ENCODE measurements at regions not wholly inside any gene's neighbourhood (a gene's known extent, or its start where the extent isn't known, plus 50 kb on each side); places are given as distances from the start of the nearest gene placed in this dataset.

DNA sequence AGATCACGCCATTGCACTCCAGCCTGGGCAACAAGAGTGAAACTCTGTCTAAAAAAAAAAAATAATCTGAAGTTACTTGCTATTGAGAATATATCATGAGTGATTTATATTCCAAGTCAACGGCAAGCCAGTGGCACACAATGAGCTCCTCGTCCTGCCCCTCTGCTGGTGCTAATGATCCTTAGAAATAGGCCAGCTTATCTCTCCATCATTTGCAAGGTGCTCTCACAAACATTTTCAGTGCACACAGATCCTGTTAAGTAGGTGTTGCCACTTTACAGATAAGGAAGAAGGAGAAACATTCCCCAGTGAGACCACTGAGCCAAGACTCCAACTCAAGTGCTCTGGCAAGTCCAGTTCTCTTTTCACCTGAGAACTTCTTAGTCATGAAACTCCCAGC is 91.3 kb upstream of the GPR45 start:
- DNase-seq (ENCODE audit: extremely low read depth, low read depth), result no peak

DNA sequence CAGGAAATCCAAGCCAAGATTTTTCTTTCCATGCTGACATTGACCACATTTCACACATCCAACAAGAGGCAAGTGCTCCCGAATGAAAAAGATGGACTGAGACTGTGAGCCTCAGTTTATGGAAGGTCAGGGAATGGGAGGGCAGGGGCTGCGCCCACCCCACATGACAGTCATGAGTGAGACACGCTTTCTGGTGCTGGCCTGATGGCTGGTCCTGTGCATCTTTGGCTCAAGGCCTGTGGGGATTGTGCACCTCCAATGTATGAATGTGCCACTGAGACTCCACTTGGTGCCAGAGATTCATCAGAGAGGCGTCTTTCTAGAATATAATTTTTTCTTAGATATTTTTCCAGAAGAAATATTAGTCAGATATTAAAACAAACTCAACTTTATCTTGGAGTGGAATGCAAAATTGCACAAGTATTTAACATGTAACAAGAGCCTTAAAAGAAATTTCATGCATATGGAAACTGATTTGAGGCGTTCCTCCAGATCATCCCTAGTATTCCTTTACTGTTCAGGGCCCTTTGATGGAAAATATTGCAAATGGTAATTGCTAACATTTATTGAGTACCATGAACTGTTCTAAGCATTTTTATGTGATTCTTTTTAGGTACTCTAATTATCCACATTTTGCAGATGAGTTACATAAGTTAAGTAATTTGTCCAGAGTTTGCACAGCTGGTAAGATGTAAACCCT is 87.3 kb upstream of the GPR45 start:
- no peak for DNase-seq (ENCODE audit: extremely low read depth, low read depth)

GRCh38 chr2:105156166-105156565 is 85.4 kb upstream of the GPR45 start:
- DNase-seq (ENCODE audit: extremely low read depth, low read depth), result no peak

- no peak for DNase-seq (ENCODE audit: extremely low read depth, low read depth)
Measured at GRCh38 chr2:105158002-105158401, 83.5 kb upstream of the GPR45 start.

DNA sequence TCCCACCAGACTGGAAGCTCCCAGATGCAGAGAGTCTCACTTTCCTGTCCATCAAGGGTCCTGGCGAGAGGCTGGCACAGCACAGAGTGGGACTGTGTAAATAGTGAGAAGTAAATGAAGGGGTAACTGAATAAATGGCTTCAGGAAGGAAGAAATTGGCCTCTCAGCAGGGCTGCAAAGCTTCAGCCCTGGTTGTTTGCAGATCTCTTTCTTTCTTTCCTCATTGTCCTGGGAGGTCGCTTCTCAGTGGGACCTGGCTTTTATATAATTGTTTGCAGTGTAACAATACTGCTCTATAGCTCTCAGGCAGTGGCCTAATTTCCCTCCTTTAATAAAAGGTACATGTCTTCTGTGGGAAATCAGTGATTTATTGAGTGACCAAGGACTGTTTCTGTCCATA is 74.9 kb upstream of the GPR45 start:
- no peak for DNase-seq (ENCODE audit: extremely low read depth, low read depth)

GRCh38 chr2:105168543-105168942 is 73.0 kb upstream of the GPR45 start:
- no peak for DNase-seq (ENCODE audit: extremely low read depth, low read depth)

- DNase-seq (ENCODE audit: extremely low read depth, low read depth), result no peak
Measured at GRCh38 chr2:105175231-105175630, 66.3 kb upstream of the GPR45 start.

GRCh38 chr2:105176429-105176828 is 65.1 kb upstream of the GPR45 start:
- peak; percentile 15 for DNase-seq (ENCODE audit: extremely low read depth, low read depth)

GRCh38 chr2:105177008-105177407 is 64.5 kb upstream of the GPR45 start:
- no peak for DNase-seq (ENCODE audit: extremely low read depth, low read depth)

GRCh38 chr2:105177536-105178254 is 63.8 kb upstream of the GPR45 start:
- DNase-seq (ENCODE audit: extremely low read depth, low read depth), result no peak

DNA sequence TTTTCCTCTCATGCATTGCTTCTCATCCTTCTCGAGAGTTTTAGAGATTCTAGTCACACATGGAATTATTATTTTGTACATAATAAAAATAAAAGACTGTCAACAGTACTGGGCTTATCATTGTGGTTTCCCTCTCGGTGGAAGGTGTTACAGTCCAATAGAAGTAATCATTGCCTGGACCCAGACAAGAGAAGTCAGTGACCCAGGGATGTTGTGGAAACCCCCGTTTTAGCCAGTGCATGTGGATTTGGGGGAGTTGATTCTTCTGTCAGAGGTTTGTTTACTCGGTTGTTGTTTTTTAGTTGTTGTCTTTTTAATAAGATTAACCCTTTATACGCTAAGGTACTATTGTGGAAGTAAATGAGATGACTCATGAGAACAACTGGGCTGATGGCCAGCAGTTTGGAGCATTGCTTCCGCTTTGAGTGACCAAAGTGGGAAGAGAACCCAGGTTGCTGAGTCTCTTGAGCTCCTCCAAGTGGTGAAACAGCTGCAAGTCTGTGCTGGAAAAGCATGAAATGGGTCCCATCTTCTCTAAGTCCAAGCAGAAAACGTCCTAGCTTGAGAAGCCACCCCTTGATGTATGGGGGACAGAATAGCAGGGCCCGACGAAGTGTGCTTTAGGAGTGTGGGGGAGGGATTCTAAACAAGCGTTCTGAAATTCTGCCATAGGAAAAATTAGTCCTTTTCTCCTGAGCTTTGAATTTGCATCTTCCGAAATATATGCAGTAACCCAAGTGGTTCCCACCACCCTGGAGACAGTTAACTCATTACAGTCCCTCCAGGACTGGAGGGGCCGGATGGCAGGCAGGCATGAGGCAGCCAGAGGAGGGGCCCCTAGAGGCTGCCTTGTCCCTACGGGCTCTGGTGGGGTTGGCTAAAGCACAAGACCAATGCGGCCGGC is 61.8 kb upstream of the GPR45 start:
- peak; percentile 80 for DNase-seq (ENCODE audit: extremely low read depth, low read depth)

DNA sequence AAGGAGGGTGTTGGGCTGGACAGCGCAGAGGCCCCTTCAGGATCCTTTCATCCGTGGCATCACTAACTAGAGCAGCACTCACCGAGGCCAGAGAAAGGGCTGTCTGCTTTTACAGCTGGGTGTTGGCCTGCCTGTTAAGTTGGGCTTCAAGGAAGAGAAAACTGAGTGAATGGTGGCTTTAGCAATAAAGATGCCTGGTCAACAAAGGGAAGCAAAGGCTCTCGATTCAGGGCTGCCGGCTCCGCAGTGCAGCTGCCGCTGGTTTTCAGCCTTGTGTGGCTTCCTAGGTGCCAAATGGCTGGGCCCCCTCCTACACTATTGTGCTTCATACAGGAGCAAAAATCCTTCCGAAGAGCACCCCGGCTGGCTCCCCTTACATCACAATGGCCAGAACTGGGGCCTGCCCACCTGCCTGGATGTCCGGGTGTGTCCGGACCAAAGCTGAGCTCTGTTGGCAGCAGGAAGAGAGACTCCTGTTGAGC is 61.0 kb upstream of the GPR45 start:
- DNase-seq (ENCODE audit: extremely low read depth, low read depth), result no peak

DNA sequence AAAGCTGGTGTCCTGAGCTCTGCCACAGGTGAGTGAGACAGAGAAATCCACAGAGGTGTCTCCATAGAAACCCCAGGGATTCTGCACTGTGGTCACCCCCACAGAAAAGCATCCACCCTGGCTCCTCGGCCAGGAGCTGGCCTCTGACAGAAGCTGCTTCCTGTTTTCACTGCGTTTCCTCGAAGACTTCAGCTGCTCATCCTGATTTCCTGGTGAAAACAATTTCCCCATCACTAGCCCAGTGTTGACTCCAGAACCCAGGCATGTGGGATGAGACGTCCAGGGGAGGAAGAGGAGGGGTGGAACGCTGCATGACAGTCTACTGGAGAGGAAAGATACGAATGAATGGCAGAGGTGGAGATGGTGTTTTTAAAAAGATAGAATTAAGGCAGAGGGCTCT is 60.3 kb upstream of the GPR45 start:
- no peak for DNase-seq (ENCODE audit: extremely low read depth, low read depth)

DNA sequence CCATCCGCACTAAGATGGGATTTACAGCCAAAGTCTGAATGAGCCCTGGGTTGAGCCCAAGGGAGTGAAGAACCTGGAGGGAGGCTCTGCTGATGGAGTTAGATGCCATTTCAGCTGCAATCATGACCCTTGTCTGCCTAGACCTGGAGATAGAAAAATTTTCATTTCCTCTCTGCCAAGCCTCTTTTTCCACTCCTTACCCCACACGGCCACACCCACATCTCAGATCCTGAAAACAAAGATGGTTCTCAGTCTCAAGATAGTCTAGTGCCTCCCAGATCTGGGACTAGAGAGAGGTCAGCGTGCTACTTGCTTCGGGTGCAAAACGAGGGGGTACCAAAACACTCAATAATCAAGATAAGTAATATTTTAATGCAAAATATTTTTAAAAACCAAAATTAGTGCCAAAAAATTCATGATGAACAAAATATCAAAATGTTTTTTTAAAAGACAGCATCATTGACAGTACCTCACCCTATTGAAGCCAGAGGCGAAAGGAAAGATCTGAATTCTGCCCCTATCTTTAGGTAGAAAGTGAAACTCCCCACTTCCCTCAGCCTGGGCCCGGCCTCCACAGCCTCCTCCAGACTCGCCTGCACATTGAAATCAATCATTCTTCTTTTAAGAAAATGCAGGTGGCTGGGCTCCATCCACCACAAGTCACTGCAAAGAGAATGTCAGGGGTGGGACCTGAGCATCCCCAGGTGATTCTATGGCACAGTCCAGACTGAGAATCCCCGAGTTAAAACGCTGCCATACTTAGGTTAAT is 57.8 kb upstream of the GPR45 start:
- no peak for DNase-seq (ENCODE audit: extremely low read depth, low read depth)

DNA sequence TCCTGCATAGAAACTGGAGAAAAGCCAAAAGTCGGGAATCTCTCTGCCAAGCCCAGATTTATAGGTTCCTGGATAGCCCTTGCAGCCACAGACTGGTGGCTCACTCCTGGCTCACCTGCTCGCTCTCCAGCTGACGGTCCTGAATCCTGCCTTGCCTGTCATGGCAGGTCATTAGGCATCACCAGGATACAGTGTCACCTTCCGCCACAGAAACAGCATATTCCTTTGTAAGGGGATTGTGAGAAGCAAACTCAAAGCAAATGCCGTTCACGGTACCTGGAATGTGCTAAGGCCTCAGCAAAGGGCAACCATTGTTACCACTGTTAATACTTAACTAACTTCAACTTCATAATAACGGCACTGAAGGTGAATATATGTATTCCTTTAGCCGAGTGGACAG is 57.1 kb upstream of the GPR45 start:
- no peak for DNase-seq (ENCODE audit: extremely low read depth, low read depth)

DNA sequence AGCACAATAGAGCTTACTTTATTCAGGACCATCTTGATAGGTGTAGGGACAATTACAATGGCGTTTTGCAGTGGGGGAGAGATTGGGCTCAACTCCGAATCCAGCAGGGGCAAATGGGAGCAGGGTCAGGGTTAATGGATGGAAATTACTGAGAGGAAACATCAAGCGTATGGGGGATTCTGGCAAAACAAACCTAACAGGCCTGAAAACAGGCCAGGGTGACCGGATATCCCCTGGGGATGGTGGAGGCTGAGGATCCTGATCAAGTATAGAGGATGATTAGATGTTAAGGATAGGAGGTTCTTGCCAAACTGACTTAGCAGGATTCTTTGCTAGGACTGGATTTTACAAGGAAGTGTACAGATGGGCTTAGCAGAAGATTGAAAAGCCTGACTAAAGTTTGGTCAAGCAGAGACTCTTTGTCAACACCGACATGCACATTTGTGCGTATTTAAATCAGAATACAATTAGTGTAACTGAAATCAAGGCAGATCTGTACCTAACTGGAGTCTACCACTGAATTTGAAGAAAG is 54.5 kb upstream of the GPR45 start:
- DNase-seq (ENCODE audit: extremely low read depth, low read depth), result no peak

DNA sequence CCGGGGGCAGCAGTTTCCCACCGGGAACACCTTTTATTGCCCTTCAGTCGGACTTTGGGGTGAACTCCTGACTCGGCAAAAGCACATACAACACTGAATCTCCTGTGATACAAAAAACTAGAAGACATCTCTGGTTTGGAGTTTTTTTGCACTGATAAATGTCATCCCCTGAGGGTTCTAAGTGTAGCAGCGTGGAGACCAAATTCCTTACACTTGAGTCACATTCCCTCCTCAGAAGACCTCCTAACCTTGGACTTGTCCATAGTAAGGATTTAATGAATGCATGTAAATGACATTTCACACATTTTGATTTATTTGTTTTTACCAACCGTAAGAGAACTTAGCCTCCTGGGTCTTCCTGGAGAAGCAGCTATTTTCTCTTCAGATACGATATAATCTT is 54.0 kb upstream of the GPR45 start:
- DNase-seq (ENCODE audit: extremely low read depth, low read depth), result no peak

- DNase-seq (ENCODE audit: extremely low read depth, low read depth), result no peak
Measured at GRCh38 chr2:105188343-105188742, 53.2 kb upstream of the GPR45 start.
